HepG2 (cell line): ENCODE measurements at regions not wholly inside any gene's neighbourhood (a gene's known extent, or its start where the extent isn't known, plus 50 kb on each side); places are given as distances from the start of the nearest gene placed in this dataset.

Experiments
- ATAC-seq: fragments of 200-7000 bp; cut with Tn5 transposase; 3 replicates; pipeline ENCODE4 v1.9.1; 2020; ENCODE audit warnings: mild to moderate bottlenecking, moderate library complexity
- BruUV-seq: library from RNA; stranded (reverse); fragments of 400-500 nt; replicated peaks from 2 replicates; lab custom pipeline; 2021; lab: Mats Ljungman, UMichigan
- CTCF ChIA-PET: fragments of 300-600 bp; formaldehyde crosslinking; extraction: SDS; loops from one replicate; lab custom pipeline; 2021; ENCODE audit warnings: low total read pairs, inconsistent platforms, low intra/inter-chr PET ratio; lab: Yijun Ruan, JAX
- POLR2A ChIA-PET: fragments of 350-600 bp; sonication (Branson Sonifier 250); formaldehyde crosslinking; loops from one replicate; lab custom pipeline; 2020; ENCODE audit warnings: antibody characterized with exemption, inconsistent platforms; lab: Yijun Ruan, JAX
- DNase-seq: peaks from one replicate; pipeline ENCODE4 v3.0.0-alpha.2; 2015; ENCODE audit warnings: low spot score
- FAIRE-seq: peaks from 3 replicates; lab custom pipeline; 2011; peaks lifted over from hg19 to GRCh38; lab: Jason Lieb, UNC
- H2AFZ ChIP-seq: one replicate; pipeline ENCODE4 v1.6.1; 2011; ENCODE audit warnings: low read length, inconsistent platforms
- H3K27ac ChIP-seq: fragments of 300-600 bp; 3 replicates; pipeline ENCODE4 v1.8.0; 2011; ENCODE audit warnings: mixed run types, mild to moderate bottlenecking, mixed read lengths, low read length, inconsistent platforms; ENCODE audit not compliant: insufficient read depth; ENCODE audit errors: extremely low read length
- H3K27me3 ChIP-seq, 2 experiments: fragments of 200-600 bp in 1 of 2; 2 replicates in 1 of 2; 3 replicates in 1 of 2; pipeline versions ENCODE4 v1.6.0 to v1.8.0; 2011; ENCODE audit warnings: low read length in 2 of 2, mild to moderate bottlenecking in 2 of 2, moderate library complexity in 2 of 2, inconsistent platforms in 1 of 2; ENCODE audit not compliant: insufficient read depth in 2 of 2, control insufficient read depth in 1 of 2
- H3K36me3 ChIP-seq, 2 experiments: fragments of 200-600 bp in 1 of 2; replicated peaks in 1 of 2; 2 replicates in 1 of 2; 3 replicates in 1 of 2; pipeline versions ENCODE4 v1.5.1 to v1.8.0; 2011; ENCODE audit warnings: low read length in 2 of 2, inconsistent platforms in 1 of 2; ENCODE audit not compliant: insufficient read depth in 2 of 2, control insufficient read depth in 1 of 2
- H3K4me1 ChIP-seq: 2 replicates; pipeline ENCODE4 v1.5.1; 2012; ENCODE audit warnings: low read length, inconsistent platforms; ENCODE audit not compliant: insufficient read depth
- H3K4me2 ChIP-seq: 2 replicates; pipeline ENCODE4 v1.6.0; 2011; ENCODE audit warnings: low read depth, low read length, inconsistent platforms
- H3K4me3 ChIP-seq, 3 experiments: fragments of 200-600 bp in 1 of 3; sonication (generic), shearing (Covaris generic) in 1 of 3; replicated peaks in 1 of 3; 2 replicates each; pipeline ENCODE4 v1.5.1; 2011 to 2016; ENCODE audit warnings: low read length in 3 of 3, inconsistent platforms in 2 of 3, low read depth in 2 of 3, mild to moderate bottlenecking in 2 of 3, control low read depth in 1 of 3, mixed read lengths in 1 of 3; ENCODE audit not compliant: insufficient read depth in 1 of 3
- H3K79me2 ChIP-seq: one replicate; pipeline ENCODE4 v1.6.1; 2011; ENCODE audit warnings: low read length, inconsistent platforms; ENCODE audit not compliant: insufficient read depth
- H3K9ac ChIP-seq: 2 replicates; pipeline ENCODE4 v1.6.0; 2011; ENCODE audit warnings: mild to moderate bottlenecking, low read depth, low read length, inconsistent platforms; ENCODE audit not compliant: insufficient read depth
- H3K9me3 ChIP-seq: 2 replicates; pipeline ENCODE4 v1.5.1; 2012; ENCODE audit warnings: mild to moderate bottlenecking, low read length
- H4K20me1 ChIP-seq: 2 replicates; pipeline ENCODE4 v1.6.0; 2011; ENCODE audit warnings: inconsistent platforms, mild to moderate bottlenecking, low read length, moderate library complexity; ENCODE audit not compliant: insufficient read depth
- CREM ChIP-seq, 2 experiments: sonication (generic) in 1 of 2; formaldehyde crosslinking in 1 of 2; IDR thresholded peaks; 2 replicates each; pipeline versions ENCODE4 v1.4.0 to v1.6.1; 2016 to 2020; ENCODE audit warnings: antibody characterized with exemption in 1 of 2, mild to moderate bottlenecking in 1 of 2, missing genetic modification reagents in 1 of 2
- HNRNPL ChIP-seq: fragments of 200-400 bp; formaldehyde crosslinking; IDR thresholded peaks from 2 replicates; pipeline ENCODE4 v1.6.1; 2017; ENCODE audit warnings: mild to moderate bottlenecking, low read depth, low read length
- MED1 ChIP-seq: sonication (generic); formaldehyde crosslinking; IDR thresholded peaks from 2 replicates; pipeline ENCODE4 v1.4.0; 2020; ENCODE audit warnings: missing genetic modification reagents
- MYNN ChIP-seq: sonication (generic); formaldehyde crosslinking; IDR thresholded peaks from 2 replicates; pipeline ENCODE4 v1.4.0; 2020; ENCODE audit warnings: mild to moderate bottlenecking, low read depth, missing genetic modification reagents
- NR0B2 ChIP-seq: sonication (generic); formaldehyde crosslinking; IDR thresholded peaks from 2 replicates; pipeline ENCODE4 v1.4.0; 2020; ENCODE audit warnings: mild to moderate bottlenecking, missing genetic modification reagents
- POLR2G ChIP-seq: fragments of 200-400 bp; formaldehyde crosslinking; IDR thresholded peaks from 2 replicates; pipeline ENCODE4 v1.6.1; 2018; ENCODE audit warnings: mild to moderate bottlenecking, low read depth, low read length, moderate library complexity
- REL ChIP-seq: sonication (generic); formaldehyde crosslinking; conservative IDR thresholded peaks from 2 replicates; pipeline ENCODE4 v1.8.0; 2022; ENCODE audit warnings: mild to moderate bottlenecking, missing genetic modification reagents, moderate library complexity
- SMARCC2 ChIP-seq: fragments of 450-650 bp; IDR thresholded peaks from 2 replicates; pipeline ENCODE4 v1.6.1; 2017; ENCODE audit warnings: antibody characterized with exemption, mild to moderate bottlenecking
- ZHX1 ChIP-seq: sonication (generic); formaldehyde crosslinking; IDR thresholded peaks from 2 replicates; pipeline ENCODE4 v1.8.1; 2022; ENCODE audit warnings: low read depth, mild to moderate bottlenecking, missing genetic modification reagents
- ZNF17 ChIP-seq: sonication (generic); formaldehyde crosslinking; IDR thresholded peaks from 2 replicates; pipeline ENCODE4 v1.5.0; 2020; ENCODE audit warnings: mild to moderate bottlenecking, missing genetic modification reagents
- ZNF34 ChIP-seq: sonication (generic); formaldehyde crosslinking; IDR thresholded peaks from 2 replicates; pipeline ENCODE4 v1.4.0; 2020; ENCODE audit warnings: mild to moderate bottlenecking, missing genetic modification reagents, borderline replicate concordance
- ZNF550 ChIP-seq: sonication (generic); formaldehyde crosslinking; IDR thresholded peaks from 2 replicates; pipeline ENCODE4 v1.4.0; 2020; ENCODE audit warnings: mild to moderate bottlenecking, missing genetic modification reagents, borderline replicate concordance
- in situ Hi-C: cut with HindIII; loops from 2 replicates; pipeline ENCODE4 v1.10.0; 2017; ENCODE audit warnings: low pct_unique_long_range_greater_than_20kb; ENCODE audit not compliant: extremely low pct_ligation_motif_present
- intact Hi-C: fragments of 100-400 bp; cut with micrococcal nuclease; formaldehyde crosslinking; loops from one replicate; pipeline ENCODE4 v1.10.0; 2022; ENCODE audit not compliant: unreplicated experiment
- TF ChIP-seq, protein P1 (sequence below): sonication (generic); formaldehyde crosslinking; IDR thresholded peaks from 2 replicates; pipeline ENCODE4 v1.5.0; 2020; ENCODE audit warnings: missing genetic modification reagents, mild to moderate bottlenecking, borderline replicate concordance

- POLR2A ChIA-PET, result no interaction called here
- no peak overlapping the region for H2AFZ ChIP-seq
- H3K9ac ChIP-seq, result no peak overlapping the region
- H3K27ac ChIP-seq, result no peak overlapping the region
- CTCF ChIA-PET, result no interaction called here
- no peaks in the 10 kb centered on the region for H3K9me3 ChIP-seq
- FAIRE-seq (no peak), ATAC-seq (no peak), DNase-seq (no peak)
- no peak overlapping the region for H3K4me2 ChIP-seq
- in situ Hi-C loops, result no loop called here
- H3K4me3 ChIP-seq, result no peak overlapping the region
- no peaks in the 10 kb centered on the region for H3K79me2 ChIP-seq
- H3K36me3 ChIP-seq, result no peaks in the 10 kb centered on the region
- no peaks in the 10 kb centered on the region for H4K20me1 ChIP-seq
- no peaks in the 10 kb centered on the region for H3K4me1 ChIP-seq
- H3K27me3 ChIP-seq, result no peaks in the 10 kb centered on the region
- BruUV-seq, result no TSS peak
- intact Hi-C loops, result no loop called here
- TF ChIP-seq ZHX1 (CRISPR knock-in tag) (no peak), MED1 (CRISPR knock-in tag) (no peak), HNRNPL (no peak), MYNN (CRISPR knock-in tag) (no peak), REL (CRISPR knock-in tag) (no peak), ZNF17 (CRISPR knock-in tag) (no peak), NR0B2 (CRISPR knock-in tag) (no peak), ZNF34 (CRISPR knock-in tag) (no peak), ZNF550 (CRISPR knock-in tag) (no peak), POLR2G (no peak), CREM (IDR thresholded peaks at IDR 0.05) (no peak), CREM (CRISPR knock-in tag; IDR thresholded peaks at IDR 0.05) (no peak), SMARCC2 (no peak)
- TF ChIP-seq, protein P1, sequence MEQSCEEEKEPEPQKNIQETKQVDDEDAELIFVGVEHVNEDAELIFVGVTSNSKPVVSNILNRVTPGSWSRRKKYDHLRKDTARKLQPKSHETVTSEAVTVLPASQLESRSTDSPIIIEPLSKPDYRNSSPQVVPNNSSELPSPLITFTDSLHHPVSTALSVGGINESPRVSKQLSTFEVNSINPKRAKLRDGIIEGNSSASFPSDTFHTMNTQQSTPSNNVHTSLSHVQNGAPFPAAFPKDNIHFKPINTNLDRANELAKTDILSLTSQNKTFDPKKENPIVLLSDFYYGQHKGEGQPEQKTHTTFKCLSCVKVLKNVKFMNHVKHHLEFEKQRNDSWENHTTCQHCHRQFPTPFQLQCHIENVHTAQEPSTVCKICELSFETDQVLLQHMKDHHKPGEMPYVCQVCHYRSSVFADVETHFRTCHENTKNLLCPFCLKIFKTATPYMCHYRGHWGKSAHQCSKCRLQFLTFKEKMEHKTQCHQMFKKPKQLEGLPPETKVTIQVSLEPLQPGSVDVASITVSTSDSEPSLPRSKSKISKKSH (CRISPR knock-in tag), result no peak
These were observed 456.3 kb downstream of the MAFB start for GRCh38 chr20:40232756-40233155.
